T-helper 2 cell (primary cell): ENCODE measurements at regions not wholly inside any gene's neighbourhood (a gene's known extent, or its start where the extent isn't known, plus 50 kb on each side); places are given as distances from the start of the nearest gene placed in this dataset.

Experiments
- DNase-seq, 5 experiments: peaks; one replicate each; pipeline versions ENCODE4 v3.0.0 to v3.0.0-alpha.2; 2012 to 2022

- no peak for DNase-seq
Observed at GRCh38 chr2:51575181-51575580, 543.2 kb upstream of the NRXN1 start.

GRCh38 chr2:51559026-51559425, 527.1 kb upstream of the NRXN1 start:
- no peak for DNase-seq

- no peak for DNase-seq
Observed at GRCh38 chr2:51553476-51553875, 521.5 kb upstream of the NRXN1 start.

GRCh38 chr2:51535763-51536162, 503.8 kb upstream of the NRXN1 start:
- DNase-seq: no peak

GRCh38 chr2:51534166-51534565, 502.2 kb upstream of the NRXN1 start:
- no peak for DNase-seq

GRCh38 chr2:51528156-51528555, 496.2 kb upstream of the NRXN1 start:
- DNase-seq: no peak

GRCh38 chr2:51526766-51527165, 494.8 kb upstream of the NRXN1 start:
- DNase-seq: no peak

GRCh38 chr2:51516667-51517066, 484.7 kb upstream of the NRXN1 start:
- DNase-seq: no peak

GRCh38 chr2:51511002-51511401, 479.1 kb upstream of the NRXN1 start:
- DNase-seq: no peak

- DNase-seq: no peak
Observed at GRCh38 chr2:51510303-51510702, 478.4 kb upstream of the NRXN1 start.

GRCh38 chr2:51505533-51505932, 473.6 kb upstream of the NRXN1 start:
- no peak for DNase-seq

- no peak for DNase-seq
Observed at GRCh38 chr2:51490576-51491234, 458.8 kb upstream of the NRXN1 start.

- no peak for DNase-seq
Observed at GRCh38 chr2:51484605-51485004, 452.7 kb upstream of the NRXN1 start.

- DNase-seq: no peak
Observed at GRCh38 chr2:51483720-51484119, 451.8 kb upstream of the NRXN1 start.

- no peak for DNase-seq
Observed at GRCh38 chr2:51472783-51473182, 440.9 kb upstream of the NRXN1 start.

- DNase-seq: no peak
Observed at GRCh38 chr2:51472300-51472699, 440.4 kb upstream of the NRXN1 start.

- DNase-seq: no peak
Observed at GRCh38 chr2:51469102-51469501, 437.2 kb upstream of the NRXN1 start.

- no peak for DNase-seq
Observed at GRCh38 chr2:51465326-51465725, 433.4 kb upstream of the NRXN1 start.

- DNase-seq: no peak
Observed at GRCh38 chr2:51454177-51454576, 422.2 kb upstream of the NRXN1 start.

- DNase-seq: no peak
Observed at GRCh38 chr2:51448911-51449310, 417.0 kb upstream of the NRXN1 start.

GRCh38 chr2:51441786-51442185, 409.9 kb upstream of the NRXN1 start:
- DNase-seq: no peak

- DNase-seq: no peak
Observed at GRCh38 chr2:51424418-51424817, 392.5 kb upstream of the NRXN1 start.

GRCh38 chr2:51420511-51420910, 388.6 kb upstream of the NRXN1 start:
- no peak for DNase-seq

GRCh38 chr2:51413726-51414125, 381.8 kb upstream of the NRXN1 start:
- no peak for DNase-seq

- no peak for DNase-seq
Observed at GRCh38 chr2:51410331-51410730, 378.4 kb upstream of the NRXN1 start.
